ENCODE measurements at regions not wholly inside any gene's neighbourhood (a gene's known extent, or its start where the extent isn't known, plus 50 kb on each side); places are given as distances from the start of the nearest gene placed in this dataset.

DNA sequence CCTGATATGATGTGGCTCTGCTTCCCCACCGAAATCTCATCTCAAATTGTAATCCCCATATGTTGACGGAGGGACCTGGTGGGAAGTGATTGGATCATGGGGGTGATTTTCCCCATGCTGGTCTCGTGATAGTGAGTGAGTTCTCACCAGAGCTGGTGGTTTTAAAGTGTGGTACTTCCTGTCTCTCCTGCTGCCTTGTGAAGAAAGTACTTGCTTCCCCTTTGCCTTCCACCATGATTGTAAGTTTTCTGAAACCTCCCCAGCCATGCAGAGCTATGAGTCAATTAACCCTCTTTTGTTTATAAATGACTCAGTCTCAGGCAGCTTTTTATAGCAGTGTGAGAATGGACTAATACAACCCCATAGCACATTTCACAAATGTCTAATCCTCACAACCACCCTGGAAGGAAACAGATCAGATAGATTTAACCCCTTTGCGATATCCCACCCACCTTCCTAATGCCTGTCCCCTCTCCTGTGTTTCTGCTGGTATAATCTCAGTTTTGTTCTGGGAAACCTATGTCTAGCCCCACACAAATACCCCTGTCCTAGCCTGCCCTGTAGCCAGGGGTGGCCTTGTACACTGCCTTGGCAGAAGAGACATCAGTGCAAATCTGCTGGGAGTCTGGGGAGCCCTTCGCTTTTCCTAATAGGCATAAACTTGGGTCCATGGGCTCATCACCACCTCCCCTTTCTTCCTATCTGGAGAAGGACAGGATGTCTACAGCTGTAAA is 157.0 kb upstream of the RAI14 start:
- DNase-seq (ENCODE audit: low spot score), result no peak
- H3K27ac ChIP-seq, result no peak overlapping the region
- TF ChIP-seq, protein P1, sequence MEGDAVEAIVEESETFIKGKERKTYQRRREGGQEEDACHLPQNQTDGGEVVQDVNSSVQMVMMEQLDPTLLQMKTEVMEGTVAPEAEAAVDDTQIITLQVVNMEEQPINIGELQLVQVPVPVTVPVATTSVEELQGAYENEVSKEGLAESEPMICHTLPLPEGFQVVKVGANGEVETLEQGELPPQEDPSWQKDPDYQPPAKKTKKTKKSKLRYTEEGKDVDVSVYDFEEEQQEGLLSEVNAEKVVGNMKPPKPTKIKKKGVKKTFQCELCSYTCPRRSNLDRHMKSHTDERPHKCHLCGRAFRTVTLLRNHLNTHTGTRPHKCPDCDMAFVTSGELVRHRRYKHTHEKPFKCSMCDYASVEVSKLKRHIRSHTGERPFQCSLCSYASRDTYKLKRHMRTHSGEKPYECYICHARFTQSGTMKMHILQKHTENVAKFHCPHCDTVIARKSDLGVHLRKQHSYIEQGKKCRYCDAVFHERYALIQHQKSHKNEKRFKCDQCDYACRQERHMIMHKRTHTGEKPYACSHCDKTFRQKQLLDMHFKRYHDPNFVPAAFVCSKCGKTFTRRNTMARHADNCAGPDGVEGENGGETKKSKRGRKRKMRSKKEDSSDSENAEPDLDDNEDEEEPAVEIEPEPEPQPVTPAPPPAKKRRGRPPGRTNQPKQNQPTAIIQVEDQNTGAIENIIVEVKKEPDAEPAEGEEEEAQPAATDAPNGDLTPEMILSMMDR (conservative IDR thresholded peaks at IDR 0.05; ENCODE audit: low read depth), result no peak
- ChIA-PET POLR2A (ENCODE audit: low non-redundant PET) (no interaction called here), CTCF (interaction anchor here (1.3 kb wide), 1 partner anchor 13 kb away, joined by 5 read pairs; no protein-coding TSS in a partner anchor)

DNA sequence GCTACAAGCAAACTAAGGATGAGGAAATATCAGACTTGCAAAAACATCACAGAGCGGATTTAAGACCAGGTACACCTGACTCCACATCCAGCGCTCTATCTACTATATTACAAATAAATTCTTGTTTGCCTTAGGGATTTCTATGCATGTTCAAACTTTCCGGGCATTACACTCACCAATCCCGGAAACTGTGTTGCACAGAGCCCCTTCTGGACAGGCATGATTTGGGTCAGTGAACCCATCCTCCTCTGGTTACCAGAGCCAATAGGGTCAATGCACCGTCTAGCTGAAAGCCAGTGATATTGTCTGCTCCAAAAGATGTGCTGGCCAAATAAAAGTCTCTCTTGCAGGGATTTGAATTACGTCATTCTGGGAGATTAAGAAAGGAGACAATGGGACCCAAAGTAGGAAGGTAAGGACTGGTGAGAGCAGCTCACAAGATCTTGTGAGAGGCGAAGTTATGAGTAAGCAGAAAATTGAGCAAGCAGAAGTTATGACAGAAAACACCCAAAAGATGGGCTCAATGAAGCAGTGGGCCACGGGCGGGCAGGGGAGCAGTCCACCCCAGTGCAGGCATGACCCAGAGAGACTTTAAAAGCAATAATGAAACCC is 155.8 kb upstream of the RAI14 start:
- CTCF ChIA-PET, result interaction anchor here (1.1 kb wide), 1 partner anchor 14 kb away, joined by 4 read pairs; no protein-coding TSS in a partner anchor
- TF ChIP-seq, protein P1 (conservative IDR thresholded peaks at IDR 0.05; ENCODE audit: low read depth), result no peak
- POLR2A ChIA-PET (ENCODE audit: low non-redundant PET), result no interaction called here
- DNase-seq (ENCODE audit: low spot score), result no peak
- no peak overlapping the region for H3K27ac ChIP-seq

DNA sequence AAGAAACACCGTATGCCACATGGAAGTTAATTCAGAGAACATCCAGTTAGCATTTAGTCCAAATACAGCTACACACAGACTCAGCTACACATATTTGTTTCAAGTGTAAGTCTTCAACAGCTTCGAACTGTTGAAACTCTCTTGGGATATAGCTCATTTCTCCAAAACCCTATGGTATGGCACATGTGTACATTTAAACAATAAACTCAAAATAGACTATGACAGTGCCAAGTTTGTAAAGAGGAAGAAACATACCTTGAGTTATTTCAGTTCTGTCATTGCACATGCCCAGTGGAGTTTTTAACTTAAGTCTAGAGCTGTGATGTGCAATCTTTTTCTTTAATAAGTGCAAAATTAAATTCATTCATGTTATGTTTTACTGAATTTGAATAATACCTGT is 155.1 kb upstream of the RAI14 start:
- ChIA-PET POLR2A (ENCODE audit: low non-redundant PET) (no interaction called here), CTCF (interaction anchor here (0.7 to 1.3 kb wide), 3 partner anchors 15 to 405 kb away, joined by 3 to 4 read pairs (median 3); no protein-coding TSS in a partner anchor)
- TF ChIP-seq, protein P1 (conservative IDR thresholded peaks at IDR 0.05; ENCODE audit: low read depth), result no peak
- DNase-seq (ENCODE audit: low spot score), result no peak
- no peak overlapping the region for H3K27ac ChIP-seq

DNA sequence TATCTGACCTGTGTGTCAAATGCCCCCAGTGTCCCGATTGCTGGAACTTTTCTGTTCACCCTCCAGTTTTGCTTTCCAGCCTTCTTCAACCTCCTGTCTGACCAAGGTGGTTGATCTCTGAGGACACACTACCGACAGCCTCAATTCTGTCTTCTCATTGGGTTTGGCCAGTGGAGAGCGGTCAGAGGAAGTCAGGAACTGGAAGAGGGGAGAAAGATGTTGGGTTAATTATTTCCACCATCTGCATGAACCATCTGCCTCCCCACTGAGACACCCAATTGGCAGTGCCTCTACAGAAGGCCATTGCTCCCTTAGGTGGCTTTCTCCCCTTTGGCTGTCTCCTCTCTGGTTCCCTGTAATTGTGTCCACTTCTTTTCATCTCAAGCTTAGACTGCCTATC is 154.3 kb upstream of the RAI14 start:
- ChIA-PET CTCF (interaction anchor here (0.7 to 1.3 kb wide), 3 partner anchors 22 to 404 kb away, joined by 3 to 4 read pairs (median 3); no protein-coding TSS in a partner anchor), POLR2A (ENCODE audit: low non-redundant PET) (no interaction called here)
- no peak for DNase-seq (ENCODE audit: low spot score)
- no peak overlapping the region for H3K27ac ChIP-seq
- TF ChIP-seq, protein P1 (conservative IDR thresholded peaks at IDR 0.05; ENCODE audit: low read depth), result no peak

DNA sequence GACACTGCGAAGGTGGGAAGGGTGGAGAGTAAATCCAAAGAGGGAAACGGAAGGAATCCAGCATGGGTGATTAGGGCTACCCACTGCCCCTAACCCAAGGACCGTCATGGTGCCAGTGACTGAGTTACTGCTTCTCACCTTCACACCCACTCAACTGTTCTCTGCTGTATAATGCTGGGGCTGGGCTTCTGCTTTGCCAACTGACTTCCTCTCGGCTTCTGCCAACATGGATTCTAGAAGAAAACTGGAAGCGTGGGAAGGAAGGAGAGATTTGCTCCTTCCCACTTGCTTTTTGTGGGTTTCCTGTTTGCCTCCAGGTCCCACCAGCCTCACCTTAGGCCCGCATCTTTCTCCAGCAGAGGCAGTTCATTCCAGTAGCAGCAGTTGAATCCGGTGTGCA is 153.5 kb upstream of the RAI14 start:
- CTCF ChIA-PET, result interaction anchor here (0.6 kb wide), 1 partner anchor 57 kb away, joined by 4 read pairs; no protein-coding TSS in a partner anchor
- TF ChIP-seq, protein P1 (conservative IDR thresholded peaks at IDR 0.05; ENCODE audit: low read depth), result no peak
- no peak for DNase-seq (ENCODE audit: low spot score)
- POLR2A ChIA-PET (ENCODE audit: low non-redundant PET), result interaction anchor here (0.6 kb wide), 1 partner anchor 414 kb away, joined by 3 read pairs; no protein-coding TSS in a partner anchor
- no peak overlapping the region for H3K27ac ChIP-seq

DNA sequence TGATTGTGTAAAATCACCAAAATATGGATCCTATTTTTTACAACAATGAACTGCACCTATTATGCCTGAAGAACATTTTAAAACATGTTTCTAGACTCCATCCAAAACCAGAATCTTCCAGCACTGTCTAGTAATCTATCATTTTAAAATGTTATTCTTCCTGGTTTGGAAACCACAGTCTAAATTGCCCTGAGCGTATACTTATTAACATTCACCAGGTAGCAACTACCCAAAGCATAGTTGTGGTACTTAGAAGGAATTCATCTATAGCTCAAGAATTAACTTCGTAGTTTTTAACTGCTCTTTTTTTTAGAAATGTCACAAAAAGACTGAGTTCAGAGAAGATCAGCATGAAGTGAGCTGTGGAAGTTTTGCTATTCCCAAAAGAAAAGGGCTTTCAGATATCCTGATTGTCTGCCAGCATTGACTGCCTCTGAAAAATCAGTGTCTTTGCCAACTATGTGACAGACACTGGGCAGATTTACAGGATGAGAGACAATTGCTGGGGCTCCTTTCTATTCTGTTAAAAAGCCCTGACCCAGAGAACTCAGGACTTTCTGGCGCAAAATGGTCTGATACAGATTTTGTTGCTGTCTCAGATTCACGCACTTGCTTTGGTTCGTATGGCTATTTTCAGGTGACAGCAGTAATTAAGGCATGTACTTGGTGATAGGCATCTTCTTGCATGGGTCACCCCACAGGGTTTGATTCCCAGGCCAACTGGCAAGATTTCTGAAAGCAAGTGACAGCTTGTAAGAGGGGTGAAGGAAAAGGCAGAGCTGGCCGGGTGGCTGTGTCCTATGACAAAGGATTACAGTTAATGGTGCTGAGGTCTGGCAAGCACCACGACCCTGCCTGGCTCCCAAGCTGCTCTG is 152.5 kb upstream of the RAI14 start:
- ChIA-PET CTCF (interaction anchor here (1.3 kb wide), 1 partner anchor 34 kb away, joined by 5 read pairs; no protein-coding TSS in a partner anchor), POLR2A (ENCODE audit: low non-redundant PET) (no interaction called here)
- TF ChIP-seq, protein P1 (conservative IDR thresholded peaks at IDR 0.05; ENCODE audit: low read depth), result no peak
- H3K27ac ChIP-seq, result no peak overlapping the region
- no peak for DNase-seq (ENCODE audit: low spot score)

Measured in RWPE1 (cell line).